Cardiac septum (tissue), 1 donor: ENCODE measurements at regions not wholly inside any gene's neighbourhood (a gene's known extent, or its start where the extent isn't known, plus 50 kb on each side); places are given as distances from the start of the nearest gene placed in this dataset.

Source experiments
- DNase-seq: peaks from one replicate; pipeline ENCODE4 v3.0.0-alpha.2; 2020; ENCODE audit warnings: low spot score
- intact Hi-C: fragments of 100-400 bp; cut with DNase I; formaldehyde crosslinking; loops from one replicate; pipeline ENCODE4 v1.14.0; 2022
- donor health status: DM: no; HTN: no; CAD: no.

DNA sequence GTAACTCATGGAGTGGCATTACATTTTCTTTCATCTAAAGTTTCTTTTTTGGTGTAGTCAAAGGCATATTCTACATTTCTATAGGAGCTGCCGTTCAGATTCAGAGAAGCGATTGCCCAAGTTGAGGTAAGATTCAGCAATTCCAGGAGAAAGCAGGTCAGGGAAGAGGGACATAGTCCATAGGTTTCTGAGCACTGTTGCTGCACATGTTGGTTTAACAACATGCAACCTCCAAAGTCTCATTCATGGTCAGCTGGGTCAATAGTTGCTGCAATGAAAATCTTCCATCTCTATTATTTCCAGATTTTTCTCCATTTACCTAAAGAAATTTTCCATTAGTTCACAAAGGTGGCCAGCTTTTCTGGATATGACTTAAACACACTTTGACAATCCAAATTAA is 682.3 kb upstream of the MAN1A1 start:
- intact Hi-C loops = no loop called here

GRCh38 chr6:120026791-120027190 is 677.2 kb upstream of the MAN1A1 start:
- intact Hi-C loops = no loop called here
- DNase-seq = no peak

More for the DNA sequence above, 682.3 kb upstream of the MAN1A1 start:
- DNase-seq = no peak

- no peak for DNase-seq
- intact Hi-C loops = no loop called here
These were observed 660.5 kb upstream of the MAN1A1 start for GRCh38 chr6:120010075-120010474.

DNA sequence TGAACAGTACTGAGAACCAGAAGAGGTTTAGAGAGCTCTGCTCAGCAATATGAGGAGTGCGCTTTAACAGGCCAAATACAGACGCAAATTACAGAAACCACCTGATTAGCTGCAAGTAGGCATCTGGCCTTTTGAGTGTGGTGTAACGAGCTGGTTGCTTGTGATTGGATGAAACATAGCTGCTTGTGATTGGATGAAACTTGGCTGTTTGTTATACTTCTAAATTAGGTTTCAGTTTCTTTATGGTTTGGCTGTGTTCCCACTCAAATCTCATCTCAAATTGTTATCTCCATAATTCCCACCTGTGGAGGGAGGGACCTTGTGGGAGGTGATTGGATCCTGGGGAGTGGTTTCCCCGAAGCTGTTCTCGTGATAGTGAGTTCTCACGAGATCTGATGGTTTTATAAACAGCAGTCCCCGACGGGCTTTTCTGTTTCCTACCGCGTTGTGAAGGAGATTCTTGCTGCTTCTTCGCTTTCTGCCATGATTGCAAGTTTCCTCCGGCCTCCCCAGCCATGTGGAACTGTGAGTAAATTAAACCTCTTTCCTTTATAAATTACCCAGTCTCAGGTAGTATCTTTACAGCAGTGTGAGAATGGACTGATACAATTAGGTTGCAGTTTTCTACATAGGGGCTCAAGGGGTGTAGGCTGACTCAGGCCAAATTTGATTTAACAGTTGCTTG is 655.9 kb upstream of the MAN1A1 start:
- no peak for DNase-seq
- intact Hi-C loops = no loop called here

DNA sequence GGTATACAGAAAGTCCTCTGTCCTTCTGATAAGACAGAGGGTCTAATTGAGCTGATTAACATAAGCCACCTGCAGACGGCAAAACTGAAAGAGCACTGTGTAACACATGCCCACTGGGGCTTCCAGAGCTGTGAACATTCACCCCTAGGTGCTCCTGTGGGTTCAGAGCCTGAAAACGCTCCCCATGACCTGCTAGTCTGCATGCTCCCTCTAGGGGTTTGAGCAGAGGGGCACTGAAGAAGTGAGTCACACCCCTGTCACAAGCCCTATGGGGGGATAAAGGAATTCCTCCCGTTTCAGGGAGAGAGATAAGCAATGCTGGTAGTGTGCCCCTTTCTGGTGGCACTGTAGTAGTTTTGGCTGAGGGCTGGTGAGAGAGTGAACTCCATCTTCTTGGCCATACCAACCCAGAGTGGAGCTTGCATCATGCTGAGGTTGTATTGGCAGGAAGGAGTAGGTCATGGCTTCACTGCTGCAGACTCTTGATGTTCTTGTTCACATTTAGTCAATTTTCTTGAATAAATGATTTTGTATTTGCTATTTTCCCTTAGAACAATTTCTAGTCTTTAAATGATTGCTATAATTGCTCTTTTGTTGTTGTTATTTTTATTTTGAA is 637.5 kb upstream of the MAN1A1 start:
- intact Hi-C loops = no loop called here

DNA sequence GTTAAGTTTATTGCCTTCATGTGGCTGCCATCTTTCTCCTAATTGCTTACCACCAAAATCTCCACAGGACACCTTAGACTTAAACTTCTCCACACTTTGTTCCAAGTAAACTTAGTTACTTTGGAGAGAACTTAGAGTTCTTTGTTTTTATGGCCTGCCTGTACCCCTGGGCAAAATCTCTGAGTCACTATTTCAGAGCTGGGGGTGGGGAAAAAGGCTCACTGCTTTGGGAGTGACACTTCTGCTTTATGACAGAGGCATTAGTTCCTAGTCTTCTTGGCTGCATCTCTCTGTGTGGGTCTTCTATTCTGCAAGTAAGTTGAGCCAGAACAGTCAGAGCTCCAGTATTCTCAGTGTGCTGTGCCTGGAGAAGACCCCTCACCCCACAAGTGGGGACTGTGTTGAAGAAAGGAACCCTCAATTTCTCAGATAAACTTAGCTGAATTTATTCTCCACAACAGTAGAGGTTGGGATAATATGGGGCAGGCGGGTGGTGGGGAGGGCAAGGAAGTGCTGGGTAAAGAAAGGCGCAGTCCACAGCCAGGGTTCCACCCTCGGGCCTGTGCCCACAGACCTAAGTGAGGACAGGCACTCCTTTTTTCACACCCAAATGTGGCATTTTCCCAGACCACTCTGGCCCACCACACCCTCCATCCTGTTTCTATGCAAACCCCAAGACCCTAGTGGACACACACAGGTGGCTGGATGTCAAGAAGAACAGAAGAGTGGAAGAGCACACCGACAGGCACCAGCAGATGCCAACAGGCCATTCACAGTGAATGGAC is 636.6 kb upstream of the MAN1A1 start:
- intact Hi-C loops = no loop called here
- peak; percentile 64 for DNase-seq

More for the DNA sequence above, 637.5 kb upstream of the MAN1A1 start:
- DNase-seq = peak; percentile 35

DNA sequence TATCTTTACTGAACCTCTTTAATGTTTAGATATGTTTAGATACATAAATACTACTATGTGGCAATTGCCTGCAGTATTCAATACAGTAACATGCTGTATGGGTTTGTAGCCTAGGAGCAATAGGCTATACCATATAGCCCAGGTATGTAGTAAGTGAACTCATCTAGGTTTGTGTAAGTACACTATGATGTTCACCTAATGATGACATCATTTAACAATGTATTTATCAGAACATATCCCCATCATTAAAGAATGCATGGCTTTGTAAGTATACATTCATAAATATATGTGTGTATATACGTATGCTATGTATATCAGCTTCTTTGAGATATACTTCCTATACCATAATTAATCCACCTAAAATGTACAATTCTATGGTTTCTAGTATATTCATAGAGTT is 631.2 kb upstream of the MAN1A1 start:
- DNase-seq = no peak
- intact Hi-C loops = no loop called here

- intact Hi-C loops = no loop called here
- no peak for DNase-seq
These were observed 630.3 kb upstream of the MAN1A1 start for GRCh38 chr6:119979862-119980261.

GRCh38 chr6:119978274-119978889 is 628.8 kb upstream of the MAN1A1 start:
- intact Hi-C loops = no loop called here
- DNase-seq = no peak

DNA sequence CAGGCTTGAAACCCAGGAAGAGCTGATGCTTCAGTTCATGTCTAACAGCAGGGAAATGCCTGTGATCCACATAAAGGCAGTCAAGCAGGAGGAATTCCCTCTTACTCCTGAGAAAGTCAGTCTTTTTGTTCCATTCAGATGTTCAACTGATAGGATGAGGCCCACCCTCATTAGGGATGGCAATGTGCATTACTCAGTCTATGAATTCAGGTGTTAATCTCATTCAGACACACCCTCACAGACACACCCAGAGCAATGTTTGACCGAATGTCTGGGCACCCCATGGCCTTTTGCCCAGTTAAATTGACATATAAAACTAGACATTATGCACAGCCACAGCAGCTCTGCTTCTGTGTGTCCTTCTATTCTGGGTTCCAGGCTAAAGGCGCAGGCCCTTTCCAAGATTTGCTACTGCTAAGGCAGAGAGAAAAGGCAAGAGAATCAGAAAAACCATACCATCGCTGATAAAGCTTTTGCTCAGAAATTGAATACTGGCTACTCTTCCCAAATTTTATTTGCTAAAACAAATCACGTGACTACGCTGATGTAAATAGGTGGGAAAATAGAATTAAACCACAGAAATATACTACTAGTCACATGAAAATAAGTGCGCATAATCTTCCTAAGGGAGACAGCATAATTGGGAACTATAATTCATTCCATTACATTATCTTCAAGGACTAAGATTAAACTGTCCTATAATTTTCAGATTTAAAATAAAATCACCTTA is 625.0 kb upstream of the MAN1A1 start:
- intact Hi-C loops = no loop called here
- peak; percentile 46 for DNase-seq

- no peak for DNase-seq
- intact Hi-C loops = no loop called here
These were observed 616.9 kb upstream of the MAN1A1 start for GRCh38 chr6:119966484-119966883.

DNA sequence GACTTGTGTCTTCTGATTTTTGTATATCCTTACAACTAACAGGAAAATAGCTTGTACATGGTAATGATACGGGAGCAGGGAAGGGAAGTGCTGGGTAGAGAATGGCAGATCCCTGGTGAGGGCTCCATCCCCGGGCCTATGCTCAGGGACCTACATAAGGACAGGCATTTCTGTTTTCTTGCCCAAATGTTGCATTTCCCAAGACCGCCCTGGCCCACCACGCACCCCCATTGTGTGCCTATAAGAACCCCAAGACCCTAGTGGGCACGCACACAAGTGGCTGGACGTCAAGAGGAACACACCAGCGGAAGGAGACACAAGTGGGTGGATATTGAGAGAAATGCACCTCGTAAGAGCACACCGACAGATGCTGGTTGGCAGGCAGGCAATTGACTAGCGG is 616.3 kb upstream of the MAN1A1 start:
- no peak for DNase-seq
- intact Hi-C loops = no loop called here

GRCh38 chr6:119965008-119965407 is 615.4 kb upstream of the MAN1A1 start:
- intact Hi-C loops = no loop called here
- no peak for DNase-seq

GRCh38 chr6:119962505-119962904 is 612.9 kb upstream of the MAN1A1 start:
- intact Hi-C loops = no loop called here
- no peak for DNase-seq

DNA sequence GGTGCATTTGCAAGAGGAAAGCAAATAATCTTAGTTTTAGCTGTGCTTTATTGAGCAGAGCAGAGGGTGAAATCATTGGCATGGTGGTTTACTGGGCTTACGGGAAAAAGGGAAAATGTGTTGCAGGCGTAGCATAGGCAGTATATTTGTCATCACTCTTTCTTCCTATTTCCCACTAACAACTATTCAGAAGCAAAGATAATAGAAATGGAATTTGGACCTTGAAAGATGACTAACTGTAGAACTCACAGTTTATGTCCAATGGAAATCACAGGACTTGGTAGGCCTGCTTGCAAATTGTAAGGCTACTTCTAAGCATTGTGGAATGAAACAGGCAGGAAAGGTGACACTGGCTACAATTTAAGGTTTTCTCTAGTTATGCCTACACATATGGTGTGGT is 611.9 kb upstream of the MAN1A1 start:
- DNase-seq = no peak
- intact Hi-C loops = no loop called here

- intact Hi-C loops = no loop called here
- no peak for DNase-seq
These were observed 610.9 kb upstream of the MAN1A1 start for GRCh38 chr6:119960456-119960855.

GRCh38 chr6:119960036-119960435 is 610.5 kb upstream of the MAN1A1 start:
- no peak for DNase-seq
- intact Hi-C loops = no loop called here

GRCh38 chr6:119957195-119957594 is 607.6 kb upstream of the MAN1A1 start:
- DNase-seq = no peak
- intact Hi-C loops = no loop called here

GRCh38 chr6:119952696-119953095 is 603.1 kb upstream of the MAN1A1 start:
- DNase-seq = no peak
- intact Hi-C loops = no loop called here

DNA sequence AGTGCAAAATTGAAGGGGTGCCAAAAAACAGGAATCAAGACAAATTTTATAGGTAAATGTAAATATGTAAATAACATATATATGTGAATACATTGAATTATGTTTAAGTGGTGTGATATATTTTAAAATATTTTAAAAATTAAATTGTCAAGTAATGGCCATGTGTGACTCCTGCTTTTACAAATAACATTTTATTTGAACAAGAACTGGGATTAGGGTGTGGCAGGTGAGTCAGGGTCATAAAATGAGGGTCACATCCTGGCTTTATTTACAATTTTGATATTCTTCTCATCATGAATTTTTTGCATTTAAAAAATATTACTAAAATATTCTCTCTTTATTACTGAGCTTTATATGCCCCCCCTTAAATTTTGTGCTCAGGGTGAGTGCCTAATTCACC is 601.1 kb upstream of the MAN1A1 start:
- DNase-seq = no peak
- intact Hi-C loops = no loop called here
